8988T (cell line): ENCODE measurements at regions not wholly inside any gene's neighbourhood (a gene's known extent, or its start where the extent isn't known, plus 50 kb on each side); places are given as distances from the start of the nearest gene placed in this dataset.
"Not testable (repeated sequence)": the region's sequence is repeated elsewhere in the genome, so short reads cannot be mapped to it uniquely, and the experiment has no call there.

ENCODE experiments used
- DNase-seq: peaks from one replicate; pipeline ENCODE4 v3.0.0; 2011

GRCh38 chr6:130611366-130611765, 215.8 kb upstream of the SMLR1 start:
- no peak for DNase-seq

- DNase-seq = no peak
Measured at GRCh38 chr6:130613176-130613575, 214.0 kb upstream of the SMLR1 start.

GRCh38 chr6:130615816-130616215, 211.4 kb upstream of the SMLR1 start:
- DNase-seq = no peak

GRCh38 chr6:130617658-130618057, 209.5 kb upstream of the SMLR1 start:
- DNase-seq = no peak

GRCh38 chr6:130618806-130619205, 208.4 kb upstream of the SMLR1 start:
- not testable (repeated sequence) for DNase-seq

GRCh38 chr6:130620338-130620781, 206.8 kb upstream of the SMLR1 start:
- DNase-seq = no peak

- no peak for DNase-seq
Measured at GRCh38 chr6:130622142-130622541, 205.1 kb upstream of the SMLR1 start.

- DNase-seq = no peak
Measured at GRCh38 chr6:130624046-130624445, 203.2 kb upstream of the SMLR1 start.

GRCh38 chr6:130625825-130626527, 201.2 kb upstream of the SMLR1 start:
- no peak for DNase-seq

- no peak for DNase-seq
Measured at GRCh38 chr6:130628862-130629261, 198.3 kb upstream of the SMLR1 start.

- no peak for DNase-seq
Measured at GRCh38 chr6:130629640-130630039, 197.6 kb upstream of the SMLR1 start.

- no peak for DNase-seq
Measured at GRCh38 chr6:130632277-130632676, 194.9 kb upstream of the SMLR1 start.

- no peak for DNase-seq
Measured at GRCh38 chr6:130632897-130633296, 194.3 kb upstream of the SMLR1 start.

- DNase-seq = no peak
Measured at GRCh38 chr6:130643361-130643760, 183.8 kb upstream of the SMLR1 start.

GRCh38 chr6:130644175-130644574, 183.0 kb upstream of the SMLR1 start:
- DNase-seq = no peak

- DNase-seq = not testable (repeated sequence)
Measured at GRCh38 chr6:130644769-130645168, 182.4 kb upstream of the SMLR1 start.

- DNase-seq = no peak
Measured at GRCh38 chr6:130647246-130647645, 180.0 kb upstream of the SMLR1 start.

- no peak for DNase-seq
Measured at GRCh38 chr6:130655586-130655985, 171.6 kb upstream of the SMLR1 start.

- no peak for DNase-seq
Measured at GRCh38 chr6:130661077-130661476, 166.1 kb upstream of the SMLR1 start.

- DNase-seq = no peak
Measured at GRCh38 chr6:130666786-130667185, 160.4 kb upstream of the SMLR1 start.

- no peak for DNase-seq
Measured at GRCh38 chr6:130670142-130670541, 157.1 kb upstream of the SMLR1 start.

GRCh38 chr6:130671119-130671518, 156.1 kb upstream of the SMLR1 start:
- DNase-seq = no peak

- no peak for DNase-seq
Measured at GRCh38 chr6:130671577-130671976, 155.6 kb upstream of the SMLR1 start.

GRCh38 chr6:130672153-130672552, 155.1 kb upstream of the SMLR1 start:
- DNase-seq = no peak

- no peak for DNase-seq
Measured at GRCh38 chr6:130674604-130675003, 152.6 kb upstream of the SMLR1 start.
